ENCODE measurements at regions not wholly inside any gene's neighbourhood (a gene's known extent, or its start where the extent isn't known, plus 50 kb on each side); places are given as distances from the start of the nearest gene placed in this dataset.

DNA sequence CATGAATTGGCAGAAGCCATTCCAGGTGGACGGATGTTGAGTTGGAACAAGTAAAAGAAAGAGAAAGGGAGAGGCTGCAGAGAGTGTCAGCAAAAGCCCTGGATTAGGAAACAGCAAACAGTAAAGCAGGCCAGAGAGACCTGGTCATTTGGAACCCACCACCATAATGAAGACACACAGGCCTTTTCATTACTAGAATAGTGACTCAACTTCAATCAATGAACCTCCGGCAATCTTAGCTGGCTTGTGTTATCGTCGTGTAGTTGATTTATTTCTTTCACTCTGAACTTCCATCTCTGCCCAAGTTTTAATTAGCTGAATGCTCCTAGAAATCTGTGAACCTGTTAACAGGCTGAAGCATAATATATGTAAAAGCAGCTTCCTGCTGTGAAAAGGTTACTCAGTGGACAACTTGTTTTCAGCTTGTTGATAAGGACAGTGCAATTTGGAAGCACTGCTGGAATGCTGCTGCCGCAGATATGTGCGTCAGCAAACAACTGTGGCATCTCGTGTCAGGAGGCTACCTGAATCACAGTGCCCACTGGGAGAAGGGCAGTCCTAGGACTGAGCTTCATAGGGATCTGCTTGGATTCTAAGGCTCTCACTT lies 68.8 kb downstream of the SPANXN4 start:
- Histone ChIP-seq H3K9me3 (ENCODE audit: low read depth, low read length, poor library complexity, severe bottlenecking) (peaks cover 4% of the 10 kb centered on the region), H3K36me3 (ENCODE audit: insufficient read depth, low read length, poor library complexity, severe bottlenecking) (no peaks in the 10 kb centered on the region), H3K4me3 (ENCODE audit: low read depth, low read length, poor library complexity, severe bottlenecking) (no peak overlapping the region), H3K4me1 (ENCODE audit: insufficient read depth, low read length, poor library complexity, severe bottlenecking) (no peaks in the 10 kb centered on the region), H3K27me3 (replicated peaks; ENCODE audit: insufficient read depth, low read depth, low read length, poor library complexity) (no peaks in the 10 kb centered on the region), H3K27ac (ENCODE audit: low read depth, low read length, poor library complexity, severe bottlenecking) (no peak overlapping the region)
- POLR2A ChIA-PET (ENCODE audit: low non-redundant PET), result no interaction called here
- intact Hi-C loops (cut with micrococcal nuclease; ENCODE audit: unreplicated experiment), result no loop called here
- CTCF ChIA-PET, result no interaction called here
- DNase-seq (ENCODE audit: low spot score), result no peak
- TF ChIP-seq, protein P1, sequence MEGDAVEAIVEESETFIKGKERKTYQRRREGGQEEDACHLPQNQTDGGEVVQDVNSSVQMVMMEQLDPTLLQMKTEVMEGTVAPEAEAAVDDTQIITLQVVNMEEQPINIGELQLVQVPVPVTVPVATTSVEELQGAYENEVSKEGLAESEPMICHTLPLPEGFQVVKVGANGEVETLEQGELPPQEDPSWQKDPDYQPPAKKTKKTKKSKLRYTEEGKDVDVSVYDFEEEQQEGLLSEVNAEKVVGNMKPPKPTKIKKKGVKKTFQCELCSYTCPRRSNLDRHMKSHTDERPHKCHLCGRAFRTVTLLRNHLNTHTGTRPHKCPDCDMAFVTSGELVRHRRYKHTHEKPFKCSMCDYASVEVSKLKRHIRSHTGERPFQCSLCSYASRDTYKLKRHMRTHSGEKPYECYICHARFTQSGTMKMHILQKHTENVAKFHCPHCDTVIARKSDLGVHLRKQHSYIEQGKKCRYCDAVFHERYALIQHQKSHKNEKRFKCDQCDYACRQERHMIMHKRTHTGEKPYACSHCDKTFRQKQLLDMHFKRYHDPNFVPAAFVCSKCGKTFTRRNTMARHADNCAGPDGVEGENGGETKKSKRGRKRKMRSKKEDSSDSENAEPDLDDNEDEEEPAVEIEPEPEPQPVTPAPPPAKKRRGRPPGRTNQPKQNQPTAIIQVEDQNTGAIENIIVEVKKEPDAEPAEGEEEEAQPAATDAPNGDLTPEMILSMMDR (conservative IDR thresholded peaks at IDR 0.05; ENCODE audit: low read depth, low read length), result no peak
- TF ChIP-seq EZH2 (IDR thresholded peaks at IDR 0.05; ENCODE audit: borderline replicate concordance, low read depth, low read length, poor library complexity, severe bottlenecking), result no peak
- no TSS peak for BruUV-seq (replicated peaks)

All from A673 (cell line).